Esophagus muscularis mucosa (tissue), 4 donors: ENCODE measurements at regions not wholly inside any gene's neighbourhood (a gene's known extent, or its start where the extent isn't known, plus 50 kb on each side); places are given as distances from the start of the nearest gene placed in this dataset.

ENCODE experiments used
- CTCF ChIP-seq, 3 experiments: fragments of 200-600 bp in 2 of 3; fragments of 450-650 bp in 1 of 3; sonication (generic) in 2 of 3; IDR thresholded peaks; one replicate each; pipeline ENCODE4 v1.5.1; 2017 to 2019; ENCODE audit warnings: antibody characterized with exemption in 3 of 3, mild to moderate bottlenecking in 2 of 3, moderate library complexity in 1 of 3
- EP300 ChIP-seq: sonication (generic); formaldehyde crosslinking; IDR thresholded peaks from one replicate; pipeline ENCODE4 v1.6.1; 2017; ENCODE audit warnings: antibody characterized with exemption
- POLR2A ChIP-seq: fragments of 450-650 bp; IDR thresholded peaks from one replicate; pipeline ENCODE4 v1.6.1; 2017; ENCODE audit warnings: antibody characterized with exemption, moderate library complexity, mild to moderate bottlenecking, low read depth

- TF ChIP-seq EP300 (no peak), CTCF (IDR thresholded peaks at IDR 0.05) (no peak), POLR2A (no peak)
These were observed 465.6 kb downstream of the MED13L start for GRCh38 chr12:115811929-115812328.
